GM18519 (cell line): ENCODE measurements at regions not wholly inside any gene's neighbourhood (a gene's known extent, or its start where the extent isn't known, plus 50 kb on each side); places are given as distances from the start of the nearest gene placed in this dataset.
"Not testable (repeated sequence)": the region's sequence is repeated elsewhere in the genome, so short reads cannot be mapped to it uniquely, and the experiment has no call there.

Experiments
- ATAC-seq: cut with Tn5 transposase; IDR thresholded peaks from one replicate; pipeline ENCODE4 v1.9.1; 2021; ENCODE audit warnings: mild to moderate bottlenecking, moderate library complexity; ENCODE audit not compliant: unreplicated experiment, low FRiP score

- no peak for ATAC-seq
These were observed 691.8 kb downstream of the QKI start for GRCh38 chr6:164106345-164106769.

DNA sequence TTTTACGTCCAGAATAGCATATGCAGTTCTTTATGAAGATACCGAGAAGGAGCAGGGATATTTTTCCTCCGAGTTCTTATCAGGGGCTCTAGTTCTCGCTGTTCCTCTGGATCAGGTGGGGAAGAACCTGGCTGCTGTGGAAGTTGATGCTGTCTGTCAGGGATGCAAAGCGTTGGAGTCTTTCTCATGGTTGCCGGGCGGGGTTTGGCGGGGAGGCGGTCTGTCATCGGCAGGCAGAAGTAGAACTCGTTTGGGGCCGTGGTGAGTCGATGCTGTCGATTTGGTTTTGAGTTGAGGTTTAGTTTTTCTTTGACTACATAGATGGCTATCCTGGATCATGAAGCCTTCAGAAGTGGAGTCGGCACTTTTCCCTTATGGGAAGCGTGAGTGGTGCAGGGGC is 691.2 kb downstream of the QKI start:
- no peak for ATAC-seq

DNA sequence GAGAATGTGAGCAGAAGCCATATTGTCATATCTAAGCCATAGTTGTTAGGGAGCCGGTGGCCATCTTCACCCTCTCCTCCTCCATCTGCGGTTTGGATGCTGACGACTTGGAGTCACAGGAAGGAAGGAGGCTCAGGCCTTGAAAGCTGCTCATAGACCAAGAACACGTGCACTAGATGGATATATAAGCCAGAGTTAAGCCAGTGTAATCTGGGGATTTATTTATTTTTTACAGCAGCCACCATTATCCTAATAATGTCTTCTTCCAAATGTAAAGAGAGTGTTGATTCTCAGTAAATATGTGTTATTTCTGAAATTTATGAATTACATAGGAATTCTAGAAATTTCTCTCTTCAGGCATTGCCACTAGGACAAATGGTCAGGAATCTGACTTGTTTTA is 689.9 kb downstream of the QKI start:
- ATAC-seq, result no peak

DNA sequence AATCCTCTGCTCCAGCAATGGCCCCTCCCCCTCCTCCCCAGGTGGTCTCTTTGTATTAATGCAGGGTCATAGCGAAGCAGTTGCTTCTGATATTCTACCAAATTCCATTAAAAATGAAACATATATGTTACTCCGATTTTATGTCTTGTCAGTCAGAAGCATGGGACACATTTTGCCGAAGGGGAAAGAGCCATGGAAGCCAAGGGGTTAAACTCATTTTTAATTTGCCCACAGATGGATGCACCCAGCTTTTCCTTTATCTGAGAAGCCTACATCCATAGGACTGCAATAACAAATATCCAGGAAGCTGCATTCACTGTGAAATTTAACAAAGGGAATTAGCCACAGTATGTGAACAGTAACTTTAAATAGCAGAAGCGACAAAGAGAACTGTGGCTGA is 688.2 kb downstream of the QKI start:
- no peak for ATAC-seq

DNA sequence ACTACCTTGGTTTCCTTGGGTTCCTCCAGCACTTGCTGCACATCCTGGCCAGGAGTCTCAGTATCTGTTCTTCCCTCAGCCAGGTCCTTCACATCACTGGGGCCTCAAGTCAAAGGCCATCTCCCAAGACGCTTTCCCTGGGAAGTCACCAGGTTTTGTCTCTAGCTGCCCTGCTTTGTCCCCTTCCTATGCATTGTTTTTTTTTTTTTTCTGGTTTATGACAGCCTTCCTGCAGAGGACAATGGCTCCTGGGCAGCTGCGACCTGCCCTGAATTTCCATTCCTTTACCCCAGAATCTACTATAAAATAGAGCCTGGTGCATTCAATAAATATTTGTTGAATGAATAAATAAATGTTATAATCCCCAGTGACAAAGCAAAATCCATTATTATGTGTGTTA is 687.3 kb downstream of the QKI start:
- no peak for ATAC-seq

- no peak for ATAC-seq
These were observed 684.8 kb downstream of the QKI start for GRCh38 chr6:164099269-164099865.

GRCh38 chr6:164098857-164099267 is 684.3 kb downstream of the QKI start:
- no peak for ATAC-seq

DNA sequence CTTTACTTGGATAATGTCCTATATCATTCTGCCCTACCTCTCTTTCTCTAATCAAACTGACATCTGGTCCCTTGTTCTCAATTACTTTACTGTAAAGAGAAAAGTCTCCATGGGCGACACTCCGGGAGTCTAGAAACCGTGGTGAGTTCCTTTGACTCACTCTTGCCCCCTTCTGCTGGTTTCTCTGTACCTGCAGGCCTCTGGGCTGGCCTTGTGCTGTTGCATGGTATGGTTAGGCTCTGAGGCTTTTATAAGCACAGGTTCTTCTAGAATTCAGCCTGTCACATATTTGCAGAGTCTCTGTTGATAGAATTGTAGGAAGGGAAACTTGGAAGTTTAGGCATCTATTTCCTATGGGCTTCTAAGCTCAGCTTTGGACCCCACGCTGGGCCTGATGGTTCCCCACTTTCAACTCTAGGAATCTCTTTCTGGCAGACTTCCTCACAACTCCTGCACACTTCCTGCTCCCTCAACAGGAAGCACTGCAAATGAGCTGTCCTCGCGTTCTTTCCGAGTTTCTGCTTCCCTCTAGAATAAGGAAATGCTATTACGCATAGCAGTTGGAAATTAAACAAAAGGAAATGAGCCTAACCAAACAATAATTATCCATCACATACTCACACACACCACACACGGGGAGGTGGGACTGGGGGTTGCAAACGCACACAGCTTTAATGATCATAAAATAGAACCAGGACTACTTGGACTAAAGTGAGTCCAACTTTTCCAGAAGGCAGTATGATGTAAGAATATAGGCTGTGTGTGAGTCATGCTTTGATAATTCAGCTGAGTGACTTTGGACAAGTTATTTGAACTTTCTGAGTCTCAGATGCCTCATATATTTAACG is 683.3 kb downstream of the QKI start:
- ATAC-seq, result no peak

GRCh38 chr6:164097056-164097455 is 682.5 kb downstream of the QKI start:
- ATAC-seq, result no peak

DNA sequence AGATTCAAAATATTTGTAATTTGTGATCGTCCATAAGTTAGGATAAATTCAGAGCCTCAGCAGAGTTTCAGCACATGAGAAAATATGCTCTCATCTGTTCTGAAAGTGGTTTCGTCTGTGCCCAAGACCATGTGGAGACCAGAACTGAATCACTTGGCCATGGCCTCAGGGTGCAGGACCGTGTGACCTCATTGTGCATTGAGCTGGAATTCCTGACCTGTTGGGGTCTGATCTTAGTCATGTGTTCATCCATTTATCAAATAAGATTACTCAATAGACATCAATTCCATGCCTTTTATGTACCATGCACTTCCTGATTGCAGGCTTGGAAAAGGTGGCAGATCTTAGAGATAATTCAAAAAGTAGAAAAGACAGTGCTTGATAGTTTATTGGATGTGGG is 680.5 kb downstream of the QKI start:
- ATAC-seq, result no peak

DNA sequence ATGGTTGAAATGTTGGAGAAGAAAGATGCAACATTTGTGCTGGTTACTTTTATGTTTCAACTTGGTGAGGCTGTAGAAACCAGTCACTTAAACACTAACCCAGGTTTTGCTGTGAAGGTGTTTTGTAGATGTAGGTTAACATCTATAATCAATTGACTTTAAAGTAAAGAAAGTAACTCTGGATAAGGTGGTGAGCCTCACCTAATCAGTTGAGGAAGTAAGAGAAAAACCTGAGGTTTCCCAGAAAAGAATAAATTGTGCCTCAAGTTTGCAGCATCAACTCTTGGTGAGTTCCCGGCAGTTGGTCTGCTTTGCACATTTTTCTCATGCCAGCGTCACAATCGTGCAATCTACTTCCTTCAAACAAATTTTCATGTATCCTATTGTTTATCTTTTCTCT is 673.4 kb downstream of the QKI start:
- ATAC-seq, result no peak

- no peak for ATAC-seq
These were observed 672.7 kb downstream of the QKI start for GRCh38 chr6:164087211-164087610.

DNA sequence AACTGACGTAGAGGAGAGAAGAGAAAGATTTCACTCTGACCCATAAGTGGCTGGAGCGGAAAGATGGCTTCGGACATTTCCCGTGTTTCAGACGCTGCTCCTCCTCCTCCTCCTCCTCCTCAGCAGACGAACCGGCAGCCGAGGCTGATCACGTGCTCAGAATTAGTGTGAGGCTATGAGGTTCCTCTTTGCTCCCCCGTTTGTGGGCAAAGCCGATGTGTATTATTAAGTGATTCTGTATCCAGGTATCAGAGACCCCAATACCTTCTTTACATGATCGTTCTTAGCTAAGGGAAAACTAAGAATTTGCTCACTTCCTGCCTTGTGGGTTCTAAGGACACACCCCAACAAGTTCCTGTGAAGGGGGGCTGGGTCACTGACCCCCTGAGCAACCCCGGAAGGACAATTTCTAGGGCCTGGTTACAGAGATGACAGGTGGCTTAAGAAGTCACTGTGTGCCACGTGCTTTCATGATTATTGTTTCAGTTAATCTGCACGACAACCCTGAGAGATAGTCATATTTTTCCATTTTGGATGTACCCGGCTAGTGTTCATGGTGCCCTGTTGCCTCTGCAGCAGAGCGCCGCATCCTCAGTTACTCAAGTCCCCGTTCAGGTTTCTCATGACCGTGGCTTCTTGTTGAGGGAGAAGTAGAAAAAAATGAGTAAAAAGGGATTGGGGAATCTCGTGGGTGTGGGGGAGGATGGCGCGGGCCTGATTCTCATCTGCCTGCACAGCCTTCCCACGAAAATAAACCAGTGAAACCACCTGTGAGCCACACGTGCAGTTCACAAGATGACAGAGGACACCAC is 671.8 kb downstream of the QKI start:
- no peak for ATAC-seq

- no peak for ATAC-seq
These were observed 670.9 kb downstream of the QKI start for GRCh38 chr6:164085091-164086075.

DNA sequence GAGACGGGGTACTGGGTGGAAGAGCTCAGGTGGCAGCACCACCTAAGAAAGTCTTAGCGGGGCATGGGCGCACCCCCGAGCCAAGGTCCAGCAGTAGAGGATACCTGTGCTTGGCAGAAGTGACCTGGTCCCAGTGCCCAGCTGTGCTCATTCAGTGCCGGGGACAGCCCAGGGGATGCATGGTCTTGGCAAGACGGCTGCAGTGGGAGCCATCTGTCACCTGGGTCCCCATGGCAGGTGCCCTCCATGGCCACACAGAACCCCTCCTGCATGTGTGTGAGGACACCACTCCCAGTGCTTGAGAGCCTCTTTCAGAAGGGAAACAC is 664.7 kb downstream of the QKI start:
- ATAC-seq, result no peak

GRCh38 chr6:164078532-164079274 is 664.2 kb downstream of the QKI start:
- ATAC-seq, result no peak

DNA sequence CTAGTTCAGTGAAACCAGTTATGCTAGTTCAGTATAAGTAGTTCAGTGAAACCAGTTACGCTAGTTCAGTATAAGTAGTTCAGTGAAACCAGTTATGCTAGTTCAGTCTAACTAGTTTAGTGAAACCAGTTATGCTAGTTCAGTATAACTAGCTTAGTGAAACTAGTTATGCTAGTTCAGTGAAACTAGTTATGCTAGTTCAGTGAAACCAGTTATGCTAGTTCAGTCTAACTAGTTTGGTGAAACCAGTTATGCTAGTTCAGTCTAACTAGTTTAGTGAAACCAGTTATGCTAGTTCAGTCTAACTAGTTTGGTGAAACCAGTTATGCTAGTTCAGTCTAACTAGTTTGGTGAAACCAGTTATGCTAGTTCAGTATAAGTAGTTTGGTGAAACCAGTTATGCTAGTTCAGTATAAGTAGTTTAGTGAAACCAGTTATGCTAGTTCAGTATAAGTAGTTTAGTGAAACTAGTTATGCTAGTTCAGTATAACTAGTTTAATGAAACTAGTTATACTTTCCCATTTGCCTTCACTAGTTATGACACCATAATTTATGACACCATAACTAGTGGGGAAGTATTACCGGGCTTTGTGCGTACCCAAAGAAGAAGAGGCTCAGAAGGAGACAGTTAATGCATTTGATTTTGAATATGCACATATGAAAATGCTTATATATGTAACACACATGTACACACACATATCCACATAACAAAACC is 662.5 kb downstream of the QKI start:
- ATAC-seq, result not testable (repeated sequence)

DNA sequence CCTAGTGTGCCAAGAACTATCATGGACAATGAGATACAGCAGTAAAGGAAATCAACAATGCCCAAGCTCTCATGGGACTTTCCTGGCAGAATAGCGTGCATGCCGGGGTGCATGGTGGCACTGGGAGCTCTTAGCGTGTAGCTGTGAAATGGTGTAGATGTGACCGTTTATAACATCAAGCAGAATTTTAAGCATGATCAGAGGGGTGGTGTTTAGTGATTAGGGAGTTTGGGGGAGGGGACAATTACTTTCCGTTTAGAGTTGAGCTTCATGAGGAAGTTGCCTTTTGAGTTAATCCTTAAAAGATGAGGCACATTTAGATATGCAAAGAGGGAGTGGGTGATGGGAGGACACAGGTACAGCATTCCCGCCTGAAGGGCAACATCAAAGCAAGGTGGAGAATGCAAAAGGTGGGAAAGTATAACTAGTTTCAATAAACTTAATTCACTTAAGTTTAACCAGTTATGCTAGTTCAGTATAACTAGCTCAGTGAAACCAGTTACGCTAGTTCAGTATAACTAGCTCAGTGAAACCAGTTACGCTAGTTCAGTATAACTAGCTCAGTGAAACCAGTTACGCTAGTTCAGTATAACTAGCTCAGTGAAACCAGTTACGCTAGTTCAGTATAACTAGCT is 661.6 kb downstream of the QKI start:
- no peak for ATAC-seq
